ENCODE measurements at regions not wholly inside any gene's neighbourhood (a gene's known extent, or its start where the extent isn't known, plus 50 kb on each side); places are given as distances from the start of the nearest gene placed in this dataset.
A peak's percentile ranks its signal among the peaks of the same experiment; 100 is the strongest.
"Not testable (repeated sequence)": the region's sequence is repeated elsewhere in the genome, so short reads cannot be mapped to it uniquely, and the experiment has no call there.

DNA sequence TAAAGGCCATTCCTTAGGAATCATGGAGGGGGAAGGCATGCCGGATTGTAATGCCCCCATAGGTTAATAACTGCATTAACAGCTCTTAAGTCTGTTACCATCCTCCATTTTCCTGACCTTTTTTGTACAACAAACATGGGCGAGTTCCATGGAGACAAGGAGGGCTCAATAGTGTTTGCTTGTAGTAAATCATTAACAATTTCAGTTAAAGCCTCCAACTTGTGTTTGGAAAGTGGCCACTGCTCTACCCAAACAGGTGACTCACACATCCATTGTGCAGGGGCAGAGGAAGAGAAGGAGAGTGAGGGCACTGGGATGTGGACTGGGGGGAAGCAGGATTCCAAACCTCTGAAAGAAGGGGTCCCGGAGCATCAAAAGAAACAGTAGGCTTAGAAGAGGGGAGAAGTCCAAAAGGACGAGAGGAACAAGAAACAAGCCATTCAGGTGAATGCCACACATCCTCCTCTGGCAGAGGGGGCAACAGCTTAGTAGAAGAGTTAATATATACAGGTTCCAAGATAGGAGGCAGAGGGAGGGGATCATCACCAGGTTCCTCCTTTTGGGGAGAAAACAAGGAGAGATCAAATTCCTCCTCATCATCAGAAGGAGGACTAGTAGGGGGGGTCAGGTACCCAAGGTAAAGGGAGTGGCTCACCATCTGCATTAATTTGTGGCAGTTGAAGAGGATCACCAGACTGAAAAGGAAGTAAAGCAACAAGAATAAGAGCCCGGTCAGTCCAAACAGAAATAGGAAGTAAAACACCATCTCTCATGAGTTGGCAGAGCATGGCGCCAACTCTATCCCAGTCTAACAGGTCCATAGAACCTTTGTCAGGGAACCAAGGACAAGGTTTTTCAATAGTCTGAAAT is 189.4 kb upstream of the RAI14 start:
- Histone ChIP-seq H3K9ac (ENCODE audit: low read length) (peak overlapping the region; percentile 62), H3K4me3 (ENCODE audit: low read length) (peak overlapping the region; percentile 4), H3K4me1 (ENCODE audit: control insufficient read depth, insufficient read depth, low read length) (peaks cover 21% of the 10 kb centered on the region)
- H3K27me3 ChIP-seq (ENCODE audit: control insufficient read depth, insufficient read depth, low read length); H3K9me3 ChIP-seq (ENCODE audit: control insufficient read depth, low read length); H3K36me3 ChIP-seq (ENCODE audit: control insufficient read depth, insufficient read depth, low read length): not testable (repeated sequence)

DNA sequence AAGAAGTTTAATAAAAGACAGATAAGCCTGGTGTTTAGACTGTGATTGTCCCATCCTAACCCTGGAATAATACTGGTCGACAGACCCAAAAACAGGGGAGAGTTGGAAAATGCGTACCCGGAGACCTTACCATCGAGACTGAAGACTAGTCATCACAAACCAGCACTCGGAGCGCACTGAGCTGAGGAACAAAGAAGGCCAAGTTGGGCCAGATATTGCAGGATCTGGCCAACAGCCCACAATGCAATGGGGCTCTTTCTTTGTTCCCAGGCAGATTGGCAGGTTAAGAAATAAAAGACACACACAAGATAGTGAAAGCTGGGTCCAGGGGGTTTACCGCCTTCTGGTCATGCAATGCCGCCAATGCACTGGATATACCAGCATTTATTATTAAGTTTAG is 188.7 kb upstream of the RAI14 start:
- Histone ChIP-seq H3K4me1 (ENCODE audit: control insufficient read depth, insufficient read depth, low read length) (peaks cover 21% of the 10 kb centered on the region), H3K4me3 (ENCODE audit: low read length) (no peak overlapping the region), H3K36me3 (ENCODE audit: control insufficient read depth, insufficient read depth, low read length) (no peaks in the 10 kb centered on the region), H3K9ac (ENCODE audit: low read length) (no peak overlapping the region), H3K9me3 (ENCODE audit: control insufficient read depth, low read length) (no peaks in the 10 kb centered on the region), H3K27me3 (ENCODE audit: control insufficient read depth, insufficient read depth, low read length) (no peaks in the 10 kb centered on the region)

DNA sequence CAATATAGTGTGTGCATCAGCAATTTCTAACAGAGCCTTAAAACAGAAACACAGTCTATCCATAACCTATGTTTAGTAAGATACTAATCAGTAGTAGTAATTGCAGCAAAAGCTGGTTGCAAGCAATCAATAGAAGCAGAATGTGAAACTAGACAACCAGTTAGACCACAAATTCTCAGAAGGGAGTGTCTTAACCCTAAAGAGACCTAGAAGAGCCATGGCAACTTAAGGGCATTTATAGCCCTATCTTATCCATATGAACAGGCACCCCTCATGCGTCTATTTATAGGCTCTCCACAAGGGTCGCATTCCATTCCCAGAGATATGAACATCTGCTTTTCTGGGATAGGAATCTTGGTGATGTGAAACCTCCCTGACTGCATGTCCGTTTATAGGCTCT is 188.1 kb upstream of the RAI14 start:
- not testable (repeated sequence) for H3K36me3 ChIP-seq (ENCODE audit: control insufficient read depth, insufficient read depth, low read length); H3K9me3 ChIP-seq (ENCODE audit: control insufficient read depth, low read length); H3K4me3 ChIP-seq (ENCODE audit: low read length); H3K27me3 ChIP-seq (ENCODE audit: control insufficient read depth, insufficient read depth, low read length); H3K9ac ChIP-seq (ENCODE audit: low read length)
- H3K4me1 ChIP-seq (ENCODE audit: control insufficient read depth, insufficient read depth, low read length) = peaks cover 21% of the 10 kb centered on the region

GRCh38 chr5:34469971-34470370 is 186.2 kb upstream of the RAI14 start:
- no peaks in the 10 kb centered on the region for H3K9me3 ChIP-seq (ENCODE audit: control insufficient read depth, low read length)
- H3K9ac ChIP-seq (ENCODE audit: low read length) = no peak overlapping the region
- no peak overlapping the region for H3K4me3 ChIP-seq (ENCODE audit: low read length)
- no peaks in the 10 kb centered on the region for H3K36me3 ChIP-seq (ENCODE audit: control insufficient read depth, insufficient read depth, low read length)
- peaks cover 25% of the 10 kb centered on the region for H3K4me1 ChIP-seq (ENCODE audit: control insufficient read depth, insufficient read depth, low read length)
- H3K27me3 ChIP-seq (ENCODE audit: control insufficient read depth, insufficient read depth, low read length) = no peaks in the 10 kb centered on the region

- Histone ChIP-seq H3K27me3 (ENCODE audit: control insufficient read depth, insufficient read depth, low read length) (no peaks in the 10 kb centered on the region), H3K4me1 (ENCODE audit: control insufficient read depth, insufficient read depth, low read length) (peaks cover 8% of the 10 kb centered on the region), H3K36me3 (ENCODE audit: control insufficient read depth, insufficient read depth, low read length) (no peaks in the 10 kb centered on the region), H3K4me3 (ENCODE audit: low read length) (no peak overlapping the region), H3K9me3 (ENCODE audit: control insufficient read depth, low read length) (no peaks in the 10 kb centered on the region), H3K9ac (ENCODE audit: low read length) (no peak overlapping the region)
Observed at GRCh38 chr5:34474573-34475021, 181.5 kb upstream of the RAI14 start.

DNA sequence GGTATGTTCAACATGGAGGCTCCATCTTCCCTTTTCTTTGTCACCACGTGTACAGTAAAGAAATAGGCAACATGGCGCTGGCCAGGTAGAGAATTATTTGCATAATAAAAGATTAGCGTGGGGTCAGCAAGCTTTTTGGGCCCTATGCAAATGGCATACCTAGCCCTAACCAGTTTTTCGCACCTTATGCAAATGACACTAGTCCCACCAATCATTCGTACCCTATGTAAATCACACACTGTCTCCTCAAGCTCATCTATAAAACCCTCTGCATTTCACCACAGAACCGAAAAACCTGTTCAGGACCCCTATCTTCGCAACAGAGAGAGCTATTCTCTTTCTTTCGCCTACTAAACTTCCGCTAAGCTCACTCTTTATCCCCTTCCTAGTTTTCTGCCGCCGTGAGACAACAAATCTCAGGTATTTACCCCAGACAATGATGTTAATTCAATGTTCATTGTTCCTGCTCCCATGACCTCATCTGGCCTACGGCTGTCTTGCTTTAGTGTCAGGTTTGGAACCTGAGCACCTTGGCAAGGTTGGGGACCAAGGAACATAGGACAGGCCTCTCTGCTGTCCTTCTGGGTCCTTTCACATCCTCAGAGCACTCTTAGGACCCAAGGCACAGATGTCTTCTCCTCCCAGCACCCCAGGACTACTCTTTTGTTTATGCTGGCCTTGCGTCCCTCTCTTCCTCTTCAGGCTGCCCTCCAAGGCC is 180.7 kb upstream of the RAI14 start:
- peaks cover 13% of the 10 kb centered on the region for H3K4me1 ChIP-seq (ENCODE audit: control insufficient read depth, insufficient read depth, low read length)
- H3K27me3 ChIP-seq (ENCODE audit: control insufficient read depth, insufficient read depth, low read length) = no peaks in the 10 kb centered on the region
- no peak overlapping the region for H3K9ac ChIP-seq (ENCODE audit: low read length)
- no peak overlapping the region for H3K4me3 ChIP-seq (ENCODE audit: low read length)
- H3K9me3 ChIP-seq (ENCODE audit: control insufficient read depth, low read length) = no peaks in the 10 kb centered on the region
- H3K36me3 ChIP-seq (ENCODE audit: control insufficient read depth, insufficient read depth, low read length) = no peaks in the 10 kb centered on the region

- Histone ChIP-seq H3K9me3 (ENCODE audit: control insufficient read depth, low read length) (no peaks in the 10 kb centered on the region), H3K9ac (ENCODE audit: low read length) (no peak overlapping the region), H3K36me3 (ENCODE audit: control insufficient read depth, insufficient read depth, low read length) (no peaks in the 10 kb centered on the region), H3K4me3 (ENCODE audit: low read length) (no peak overlapping the region), H3K27me3 (ENCODE audit: control insufficient read depth, insufficient read depth, low read length) (no peaks in the 10 kb centered on the region), H3K4me1 (ENCODE audit: control insufficient read depth, insufficient read depth, low read length) (peaks cover 14% of the 10 kb centered on the region)
Observed at GRCh38 chr5:34476941-34477565, 179.1 kb upstream of the RAI14 start.

DNA sequence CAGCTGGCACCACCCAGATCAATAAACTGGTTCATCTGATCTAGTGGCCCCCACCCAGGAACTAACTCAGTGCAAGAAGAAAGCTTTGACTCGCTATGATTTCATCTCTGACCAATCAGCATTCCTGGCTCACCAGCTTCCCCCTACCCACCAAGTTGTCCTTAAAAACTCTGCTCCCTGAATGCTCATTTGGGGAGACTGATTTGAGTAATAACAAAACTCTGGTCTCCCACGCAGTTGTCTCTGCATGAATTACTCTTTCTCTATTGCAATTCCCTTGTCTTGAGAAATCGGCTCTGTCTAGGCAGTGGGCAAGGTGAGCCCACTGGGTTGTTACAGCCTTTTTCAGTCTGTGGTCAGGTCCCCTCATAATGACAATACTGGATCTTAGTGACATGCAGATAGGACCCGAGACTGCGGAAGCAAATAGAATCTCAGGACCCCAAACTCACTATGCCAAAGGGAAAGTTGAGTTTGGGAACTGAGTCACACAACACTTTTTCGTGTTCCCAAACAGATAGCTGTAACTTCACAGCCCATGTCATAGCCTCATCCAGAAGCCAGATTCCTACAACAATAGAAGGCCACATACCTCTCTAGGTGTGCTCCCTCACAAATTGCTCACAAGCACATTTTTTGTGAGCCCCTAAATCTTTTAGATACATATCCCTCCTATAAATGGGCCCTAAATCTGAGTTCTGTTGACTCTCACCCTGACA is 175.2 kb upstream of the RAI14 start:
- no peaks in the 10 kb centered on the region for H3K9me3 ChIP-seq (ENCODE audit: control insufficient read depth, low read length)
- no peak overlapping the region for H3K9ac ChIP-seq (ENCODE audit: low read length)
- H3K4me3 ChIP-seq (ENCODE audit: low read length) = no peak overlapping the region
- H3K4me1 ChIP-seq (ENCODE audit: control insufficient read depth, insufficient read depth, low read length) = peaks cover 8% of the 10 kb centered on the region
- no peaks in the 10 kb centered on the region for H3K36me3 ChIP-seq (ENCODE audit: control insufficient read depth, insufficient read depth, low read length)
- no peaks in the 10 kb centered on the region for H3K27me3 ChIP-seq (ENCODE audit: control insufficient read depth, insufficient read depth, low read length)

DNA sequence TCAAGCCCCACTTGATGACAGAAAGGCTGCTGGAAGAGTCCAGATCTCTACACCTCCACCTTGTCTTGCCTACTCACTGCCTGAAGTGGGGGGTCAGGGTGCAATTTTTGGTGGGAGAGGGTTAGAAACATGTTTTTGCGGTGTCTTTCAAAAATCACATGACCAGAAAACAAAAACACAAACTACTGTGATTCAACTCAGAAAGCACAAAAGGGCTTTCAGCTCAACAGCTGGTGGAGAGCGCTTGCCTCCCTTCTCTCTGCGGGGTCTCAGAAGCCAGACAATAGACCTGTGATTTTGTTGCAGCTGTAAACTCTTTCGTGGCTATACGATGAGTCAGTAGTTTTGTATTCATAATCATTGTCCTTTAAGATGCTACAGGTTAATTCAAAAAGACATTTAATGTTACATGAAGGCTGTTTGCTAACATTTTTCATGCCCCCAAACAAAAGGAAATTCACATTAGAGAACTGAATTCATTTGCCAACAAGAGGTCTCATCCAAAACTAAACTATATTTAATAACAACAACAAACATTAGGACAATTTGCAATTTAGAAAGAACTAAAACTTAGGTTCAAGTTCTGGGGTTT is 172.6 kb upstream of the RAI14 start:
- Histone ChIP-seq H3K4me1 (ENCODE audit: control insufficient read depth, insufficient read depth, low read length) (peaks cover 31% of the 10 kb centered on the region), H3K36me3 (ENCODE audit: control insufficient read depth, insufficient read depth, low read length) (no peaks in the 10 kb centered on the region), H3K9me3 (ENCODE audit: control insufficient read depth, low read length) (no peaks in the 10 kb centered on the region), H3K27me3 (ENCODE audit: control insufficient read depth, insufficient read depth, low read length) (no peaks in the 10 kb centered on the region), H3K9ac (ENCODE audit: low read length) (no peak overlapping the region), H3K4me3 (ENCODE audit: low read length) (no peak overlapping the region)

- no peak overlapping the region for H3K9ac ChIP-seq (ENCODE audit: low read length)
- peaks cover 37% of the 10 kb centered on the region for H3K4me1 ChIP-seq (ENCODE audit: control insufficient read depth, insufficient read depth, low read length)
- H3K27me3 ChIP-seq (ENCODE audit: control insufficient read depth, insufficient read depth, low read length) = no peaks in the 10 kb centered on the region
- H3K4me3 ChIP-seq (ENCODE audit: low read length) = no peak overlapping the region
- no peaks in the 10 kb centered on the region for H3K9me3 ChIP-seq (ENCODE audit: control insufficient read depth, low read length)
- H3K36me3 ChIP-seq (ENCODE audit: control insufficient read depth, insufficient read depth, low read length) = no peaks in the 10 kb centered on the region
Observed at GRCh38 chr5:34484216-34484920, 171.8 kb upstream of the RAI14 start.

GRCh38 chr5:34485768-34486030 is 170.4 kb upstream of the RAI14 start:
- H3K9me3 ChIP-seq (ENCODE audit: control insufficient read depth, low read length) = no peaks in the 10 kb centered on the region
- no peak overlapping the region for H3K4me3 ChIP-seq (ENCODE audit: low read length)
- H3K9ac ChIP-seq (ENCODE audit: low read length) = no peak overlapping the region
- no peaks in the 10 kb centered on the region for H3K36me3 ChIP-seq (ENCODE audit: control insufficient read depth, insufficient read depth, low read length)
- H3K4me1 ChIP-seq (ENCODE audit: control insufficient read depth, insufficient read depth, low read length) = peaks cover 33% of the 10 kb centered on the region
- H3K27me3 ChIP-seq (ENCODE audit: control insufficient read depth, insufficient read depth, low read length) = no peaks in the 10 kb centered on the region
